GM12875 (cell line): ENCODE measurements at regions not wholly inside any gene's neighbourhood (a gene's known extent, or its start where the extent isn't known, plus 50 kb on each side); places are given as distances from the start of the nearest gene placed in this dataset.

Source experiments
- H3K4me3 ChIP-seq: one replicate; pipeline ENCODE4 v1.5.1; 2011; ENCODE audit warnings: low read depth, low read length, control low read depth
- TF ChIP-seq, protein P1 (sequence below): IDR thresholded peaks from 2 replicates; pipeline ENCODE4 v1.5.1; 2011; ENCODE audit warnings: low read depth, mild to moderate bottlenecking, control low read depth, inconsistent platforms, low read length, moderate library complexity, borderline replicate concordance; ENCODE audit not compliant: insufficient read depth

DNA sequence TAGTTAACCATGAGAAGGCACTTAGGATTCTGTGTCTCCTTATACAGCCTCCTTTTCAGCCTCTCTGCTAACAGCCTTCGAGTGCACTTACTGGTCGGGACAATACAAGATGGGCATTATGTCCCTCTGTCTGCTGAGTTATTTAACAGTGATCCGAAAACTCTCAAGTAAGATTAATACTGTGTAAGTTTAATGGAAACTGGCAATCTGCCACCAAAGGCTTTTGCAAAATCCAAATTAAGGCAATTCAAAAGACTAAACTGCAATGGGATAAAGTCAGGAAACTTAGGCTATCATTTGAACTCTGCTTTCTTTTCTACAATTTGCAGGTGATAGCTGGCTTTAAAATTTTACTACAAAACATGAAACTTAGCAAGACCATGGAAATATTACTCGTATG lies 477.8 kb downstream of the TFEC start:
- H3K4me3 ChIP-seq = no peak overlapping the region
- TF ChIP-seq, protein P1, sequence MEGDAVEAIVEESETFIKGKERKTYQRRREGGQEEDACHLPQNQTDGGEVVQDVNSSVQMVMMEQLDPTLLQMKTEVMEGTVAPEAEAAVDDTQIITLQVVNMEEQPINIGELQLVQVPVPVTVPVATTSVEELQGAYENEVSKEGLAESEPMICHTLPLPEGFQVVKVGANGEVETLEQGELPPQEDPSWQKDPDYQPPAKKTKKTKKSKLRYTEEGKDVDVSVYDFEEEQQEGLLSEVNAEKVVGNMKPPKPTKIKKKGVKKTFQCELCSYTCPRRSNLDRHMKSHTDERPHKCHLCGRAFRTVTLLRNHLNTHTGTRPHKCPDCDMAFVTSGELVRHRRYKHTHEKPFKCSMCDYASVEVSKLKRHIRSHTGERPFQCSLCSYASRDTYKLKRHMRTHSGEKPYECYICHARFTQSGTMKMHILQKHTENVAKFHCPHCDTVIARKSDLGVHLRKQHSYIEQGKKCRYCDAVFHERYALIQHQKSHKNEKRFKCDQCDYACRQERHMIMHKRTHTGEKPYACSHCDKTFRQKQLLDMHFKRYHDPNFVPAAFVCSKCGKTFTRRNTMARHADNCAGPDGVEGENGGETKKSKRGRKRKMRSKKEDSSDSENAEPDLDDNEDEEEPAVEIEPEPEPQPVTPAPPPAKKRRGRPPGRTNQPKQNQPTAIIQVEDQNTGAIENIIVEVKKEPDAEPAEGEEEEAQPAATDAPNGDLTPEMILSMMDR = no peak

DNA sequence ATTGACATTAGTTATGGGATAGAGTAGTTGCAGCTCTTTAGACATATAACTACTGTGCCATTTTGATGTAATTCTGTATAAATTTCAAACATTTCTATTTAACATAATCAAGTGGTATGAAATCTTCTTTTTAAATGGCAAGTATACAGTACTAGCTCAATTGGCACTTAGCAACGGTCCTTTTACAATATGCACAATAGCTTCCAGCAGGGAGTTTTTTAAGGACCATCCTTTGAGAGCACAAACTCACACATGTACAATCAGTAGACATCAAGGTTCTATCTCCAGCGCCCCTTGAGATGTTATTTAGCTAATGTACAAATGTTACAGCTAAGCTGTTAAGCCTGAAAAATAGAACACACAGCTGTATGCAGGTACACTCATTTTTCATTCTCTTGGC lies 480.7 kb downstream of the TFEC start:
- TF ChIP-seq, protein P1 = no peak
- no peak overlapping the region for H3K4me3 ChIP-seq

DNA sequence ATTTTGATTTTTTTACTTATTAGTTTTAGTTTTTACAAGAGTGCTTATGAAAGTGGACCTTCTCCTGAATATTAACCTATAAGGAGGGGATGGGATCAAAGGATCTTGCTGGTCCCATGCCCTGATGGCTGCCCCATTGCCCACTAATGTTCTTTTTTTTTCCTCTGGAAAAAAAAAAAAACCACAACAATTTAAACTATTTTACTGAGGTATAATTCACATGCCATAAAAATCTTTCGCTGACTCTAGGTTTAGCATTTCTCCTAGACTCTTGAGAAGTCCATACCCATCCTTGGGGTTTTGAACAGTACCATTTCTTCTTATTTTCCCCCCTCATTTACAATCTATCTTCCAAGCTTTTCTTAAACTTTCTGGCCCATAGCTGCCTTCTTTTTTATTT lies 481.8 kb downstream of the TFEC start:
- no peak overlapping the region for H3K4me3 ChIP-seq
- TF ChIP-seq, protein P1 = no peak

DNA sequence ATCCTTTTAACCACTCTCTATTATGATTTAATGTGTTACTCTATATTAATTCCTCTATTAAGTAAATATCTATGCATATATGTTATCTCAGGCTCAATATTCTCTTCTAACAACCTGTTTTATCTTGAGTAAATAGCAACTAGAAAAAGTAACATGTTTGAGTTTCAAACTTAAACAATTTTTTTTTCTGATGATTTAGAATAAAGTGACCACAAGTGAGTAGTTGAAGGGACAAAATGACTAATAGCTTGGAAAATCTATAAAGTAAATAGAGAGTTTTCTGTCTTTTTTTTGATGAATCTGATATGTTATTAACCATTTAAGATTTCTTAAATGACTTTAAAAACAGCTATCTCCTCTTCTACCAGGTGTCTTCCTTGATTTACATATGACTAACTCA lies 483.8 kb downstream of the TFEC start:
- TF ChIP-seq, protein P1 = no peak
- no peak overlapping the region for H3K4me3 ChIP-seq

DNA sequence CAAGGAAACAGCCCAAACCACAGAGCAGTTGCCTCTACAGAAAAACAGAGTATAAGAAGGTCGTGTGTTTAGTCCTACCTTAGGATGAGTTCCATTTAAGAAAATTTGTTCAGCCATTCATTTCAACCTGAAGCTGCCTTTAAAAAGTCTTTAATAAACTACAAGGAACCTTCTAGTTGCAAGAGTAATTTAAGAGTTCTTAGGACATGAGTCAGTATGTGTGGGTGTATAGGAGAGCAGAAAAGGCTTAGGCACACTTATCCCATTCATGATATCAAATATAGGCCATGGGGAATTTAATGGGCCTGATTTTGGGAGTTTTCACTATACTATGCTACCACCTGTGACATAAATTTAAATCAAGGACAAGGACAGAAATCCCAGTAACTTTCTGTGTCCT lies 496.8 kb downstream of the TFEC start:
- H3K4me3 ChIP-seq = no peak overlapping the region
- TF ChIP-seq, protein P1 = no peak

DNA sequence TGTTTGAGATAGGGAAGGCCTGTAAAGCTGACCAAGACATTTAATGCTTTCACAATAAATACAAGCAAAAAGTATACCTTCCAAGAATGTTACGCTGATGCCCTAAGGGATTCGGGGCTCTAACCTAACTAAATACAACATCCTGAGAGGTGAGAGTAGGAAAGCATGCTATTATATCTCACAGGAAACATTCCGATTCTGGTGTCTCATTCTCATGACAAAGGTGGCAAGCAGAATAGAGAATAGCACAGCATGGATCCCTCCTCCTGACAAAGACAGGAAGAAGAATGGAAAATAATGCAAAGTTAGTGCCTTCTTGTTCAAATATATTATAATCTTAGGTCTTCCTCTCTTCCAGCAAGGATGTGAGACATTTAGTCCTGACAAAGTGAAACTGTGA lies 504.3 kb downstream of the TFEC start:
- TF ChIP-seq, protein P1 = no peak
- no peak overlapping the region for H3K4me3 ChIP-seq

DNA sequence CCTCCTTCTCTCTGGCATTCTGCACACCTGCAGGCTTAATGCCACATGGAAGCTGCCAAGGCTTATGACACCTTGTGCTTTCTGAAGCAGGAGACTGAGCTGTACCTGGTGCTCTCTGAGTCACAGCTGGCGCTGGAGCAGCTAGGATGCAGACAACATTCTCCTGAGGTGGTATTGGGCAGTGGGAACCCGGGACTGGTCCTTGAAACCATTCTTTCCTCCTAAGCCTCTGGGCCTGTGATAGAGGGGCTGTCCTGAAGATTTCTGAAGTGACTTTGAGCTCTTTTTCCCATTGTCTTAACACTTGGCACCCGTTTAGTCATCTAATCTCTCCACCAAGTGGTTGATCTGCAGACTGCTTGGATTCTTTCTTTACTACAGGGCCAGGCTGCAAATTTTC lies 508.4 kb downstream of the TFEC start:
- no peak overlapping the region for H3K4me3 ChIP-seq
- TF ChIP-seq, protein P1 = no peak
